GM21367 (cell line): ENCODE measurements at regions not wholly inside any gene's neighbourhood (a gene's known extent, or its start where the extent isn't known, plus 50 kb on each side); places are given as distances from the start of the nearest gene placed in this dataset.
A peak's percentile ranks its signal among the peaks of the same experiment; 100 is the strongest.
"Not testable (repeated sequence)": the region's sequence is repeated elsewhere in the genome, so short reads cannot be mapped to it uniquely, and the experiment has no call there.

Experiments
- ATAC-seq: cut with Tn5 transposase; IDR thresholded peaks from one replicate; pipeline ENCODE4 v1.9.1; 2021; ENCODE audit not compliant: unreplicated experiment

- ATAC-seq: no peak
Measured at GRCh38 chr11:106152013-106152412, 74.6 kb downstream of the AASDHPPT start.

- ATAC-seq: no peak
Measured at GRCh38 chr11:106152824-106153223, 75.4 kb downstream of the AASDHPPT start.

DNA sequence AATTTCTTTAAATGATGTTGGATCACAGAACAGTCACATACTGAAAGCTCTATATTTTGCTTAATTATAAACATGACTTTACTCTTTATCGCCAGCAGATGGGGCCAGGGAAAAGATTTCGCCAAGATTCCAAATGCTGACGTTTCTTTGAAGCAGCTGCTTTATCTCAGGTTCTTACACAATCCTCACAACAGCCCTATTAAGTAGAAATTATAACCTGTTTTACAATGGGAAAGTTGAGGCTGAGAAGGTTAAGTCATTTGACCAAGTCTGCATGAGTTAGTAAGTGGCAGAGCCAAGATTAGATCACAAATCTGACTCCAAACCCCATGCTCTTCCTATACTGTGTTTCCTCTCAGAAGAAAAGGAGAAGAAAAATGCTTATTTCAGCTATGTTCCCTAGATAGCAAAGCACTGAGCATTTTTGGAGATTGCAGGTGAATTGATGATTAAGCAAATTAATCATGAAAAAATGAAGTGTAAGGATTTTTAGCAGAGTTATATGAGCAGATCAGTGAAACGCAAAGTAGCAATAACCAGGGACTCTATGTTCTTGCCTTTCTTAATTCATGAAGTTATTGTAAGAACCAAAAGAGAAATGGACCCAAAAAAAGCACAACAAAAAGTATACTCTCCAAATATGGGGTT, 79.0 kb downstream of the AASDHPPT start:
- peak; percentile 65 for ATAC-seq

DNA sequence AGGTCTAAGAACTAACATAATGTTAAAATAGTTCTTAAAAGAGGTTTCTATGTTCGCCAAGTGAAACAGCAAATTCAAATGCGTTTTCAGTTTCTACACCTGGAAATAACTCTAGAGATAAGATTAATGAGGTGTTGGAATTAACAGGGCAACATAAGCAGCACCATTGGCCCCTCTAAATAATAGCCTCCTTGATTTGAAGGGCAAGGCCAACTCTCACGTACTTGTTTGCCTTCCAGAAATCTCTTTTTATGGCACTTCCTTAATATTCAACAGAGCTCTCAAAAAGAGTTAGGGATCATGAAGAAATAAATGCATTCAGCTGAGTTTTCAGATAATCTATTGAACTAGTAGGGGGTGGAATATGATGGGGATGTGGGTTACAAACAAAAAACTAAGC, 80.9 kb downstream of the AASDHPPT start:
- ATAC-seq: no peak

DNA sequence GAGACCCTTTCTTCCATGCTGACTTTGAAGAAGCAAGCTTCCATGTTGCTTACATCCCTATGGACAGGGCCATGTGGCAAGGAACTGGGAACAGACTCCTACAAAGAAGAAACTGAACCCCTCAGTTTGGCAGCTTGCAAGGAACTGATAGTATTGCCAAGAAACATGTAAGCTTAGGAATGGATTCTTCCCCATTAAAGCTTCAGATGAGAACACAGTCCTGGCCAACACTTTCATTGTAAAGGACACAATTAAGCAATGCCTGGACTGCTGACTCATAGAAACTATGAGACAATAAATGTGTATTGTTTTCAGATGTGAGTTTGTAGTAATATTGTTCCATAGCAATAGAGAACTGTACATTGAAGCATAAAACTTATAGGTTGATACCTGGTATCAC, 82.4 kb downstream of the AASDHPPT start:
- no peak for ATAC-seq

DNA sequence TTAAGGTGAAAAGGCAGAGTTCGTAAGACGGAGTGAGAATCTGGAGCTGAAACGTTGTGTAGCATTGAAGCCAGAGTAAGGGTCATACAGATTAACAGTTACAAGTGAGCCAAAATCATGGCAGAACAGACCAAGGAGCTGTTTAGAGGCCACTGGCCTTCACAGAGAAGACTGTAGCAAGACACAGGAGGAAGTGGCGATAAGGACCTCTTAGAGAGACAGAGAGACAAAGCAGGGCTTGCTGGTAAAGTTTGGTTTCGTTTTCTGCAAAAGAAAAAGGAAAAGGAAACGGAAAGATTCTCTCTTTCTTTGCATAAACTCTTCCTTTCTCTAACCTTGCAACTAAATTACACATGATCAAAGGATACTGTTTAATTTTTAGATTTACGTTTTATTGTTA, 83.0 kb downstream of the AASDHPPT start:
- no peak for ATAC-seq

DNA sequence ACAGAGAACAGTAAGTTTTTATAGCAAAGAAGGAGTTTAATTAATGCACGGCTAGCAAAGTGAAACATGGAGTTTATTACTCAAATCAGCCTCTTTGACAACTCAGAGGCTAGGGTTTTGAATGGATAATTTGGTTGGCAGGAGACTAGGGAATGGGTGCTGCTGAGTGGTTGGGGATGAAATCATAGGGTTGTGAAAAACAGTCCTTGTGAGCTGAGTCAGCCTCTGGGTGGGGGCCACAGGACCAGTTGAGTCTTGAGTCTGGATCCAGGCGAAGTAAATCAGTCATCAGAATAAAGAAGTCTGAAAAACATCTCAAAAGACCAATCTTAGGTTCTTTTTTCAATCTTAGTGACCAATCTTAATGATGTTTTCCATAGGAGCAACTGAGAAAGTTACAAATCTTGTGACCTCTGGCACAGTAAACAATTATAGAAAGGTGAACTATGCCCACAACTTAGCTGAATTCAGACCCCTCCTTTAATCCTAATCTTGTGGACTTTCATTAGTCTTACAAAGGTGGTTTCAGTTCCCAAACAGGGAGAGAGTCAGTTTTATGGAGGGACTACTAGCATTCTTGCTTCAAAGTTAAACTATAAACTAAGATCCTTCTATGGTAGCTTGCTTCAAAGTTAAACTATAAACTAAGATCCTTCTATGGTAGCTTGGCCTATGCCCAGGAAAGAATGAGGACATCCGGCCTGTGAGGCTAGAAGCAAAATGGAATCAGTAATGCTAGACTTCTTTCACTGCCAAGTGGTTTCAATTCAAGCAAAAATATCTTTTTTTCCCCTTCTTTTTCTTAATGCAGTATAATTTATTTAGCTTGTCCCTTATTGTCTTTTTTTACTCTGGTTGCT, 84.5 kb downstream of the AASDHPPT start:
- ATAC-seq: no peak

DNA sequence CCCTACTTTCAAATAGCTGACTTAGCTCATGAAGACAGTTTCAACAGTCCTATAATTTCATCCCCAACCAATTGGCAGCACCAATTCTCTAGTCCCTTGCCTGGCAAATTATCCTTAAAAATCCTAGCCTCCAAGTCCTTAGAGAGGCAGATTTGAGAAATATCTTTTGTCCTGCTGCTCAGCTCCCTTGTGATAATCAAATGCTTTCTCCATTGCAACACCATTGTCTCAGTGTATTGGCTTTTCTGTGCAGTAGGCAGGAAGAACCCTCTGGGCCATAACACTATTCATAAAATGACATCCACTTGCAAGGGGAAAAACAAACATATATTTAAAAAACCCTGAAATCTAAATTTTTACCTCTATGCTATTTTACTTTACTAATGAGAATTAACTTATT, 89.6 kb downstream of the AASDHPPT start:
- ATAC-seq: no peak

DNA sequence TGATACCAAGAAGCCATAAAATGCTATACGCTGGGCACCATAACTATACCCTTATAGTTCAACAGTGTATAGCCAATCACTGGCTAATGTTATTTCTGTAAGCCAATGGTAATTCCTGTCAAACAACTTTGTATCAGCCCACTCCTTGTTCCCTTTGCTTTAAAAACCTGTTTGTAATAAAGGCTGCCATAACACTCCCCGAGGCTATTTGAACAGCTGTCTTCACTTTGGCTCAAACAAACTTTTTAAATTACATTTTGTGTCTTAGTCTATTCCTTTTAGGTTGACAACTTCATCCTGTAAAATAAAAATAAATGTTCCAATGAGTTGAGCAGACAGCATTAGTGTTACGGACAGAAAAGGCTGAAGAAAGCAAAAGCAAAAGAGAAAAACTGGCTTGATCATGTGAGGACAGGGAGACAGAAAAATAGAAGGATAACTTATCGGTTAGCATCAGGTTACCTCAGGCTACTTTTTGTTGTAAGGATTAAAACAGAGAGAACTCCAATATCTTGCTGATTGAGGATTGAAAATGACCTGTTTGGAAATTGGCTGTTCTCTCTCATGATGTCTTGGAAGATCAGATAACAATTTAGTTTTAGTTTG, 95.0 kb downstream of the AASDHPPT start:
- no peak for ATAC-seq

GRCh38 chr11:106173291-106173690, 95.8 kb downstream of the AASDHPPT start:
- ATAC-seq: no peak

DNA sequence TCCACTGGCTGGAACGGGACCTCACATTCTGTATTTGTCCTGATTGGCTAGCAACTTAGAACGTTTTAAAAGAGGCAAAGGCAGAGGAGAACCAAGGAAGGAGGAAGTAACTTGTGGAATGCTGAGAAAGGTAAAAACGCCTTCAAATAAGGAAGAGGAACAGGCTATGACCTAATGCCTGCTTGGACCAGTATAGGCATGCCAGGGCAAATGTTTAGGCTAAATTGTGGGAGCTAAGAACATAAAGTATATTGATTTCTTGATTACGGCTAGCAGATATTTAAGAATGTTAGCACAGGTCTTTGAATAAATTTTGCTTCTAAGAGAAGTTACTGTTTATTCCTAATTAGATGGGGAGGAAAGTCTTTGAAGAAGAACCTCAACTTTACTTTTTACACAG, 96.5 kb downstream of the AASDHPPT start:
- not testable (repeated sequence) for ATAC-seq

- ATAC-seq: no peak
Measured at GRCh38 chr11:106176817-106177216, 99.4 kb downstream of the AASDHPPT start.

DNA sequence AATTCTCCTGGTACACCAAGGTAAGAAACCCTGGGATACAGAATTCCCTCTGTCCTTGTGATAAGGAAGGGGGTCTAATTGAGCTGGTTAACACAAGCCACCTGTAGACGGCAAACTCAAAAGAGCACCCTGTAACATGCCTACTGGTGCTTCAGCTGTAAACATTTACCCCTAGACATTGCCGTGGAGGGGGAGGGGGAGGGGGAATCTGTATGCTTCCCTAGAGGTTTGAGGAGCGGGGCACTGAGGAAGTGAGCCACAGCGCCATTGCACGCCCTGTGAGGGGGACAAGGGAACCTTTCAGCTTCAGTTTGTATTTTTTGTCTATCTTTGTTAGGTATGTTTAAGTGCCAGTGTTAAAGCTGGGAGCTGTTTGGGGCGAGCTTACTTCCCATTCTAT, 99.8 kb downstream of the AASDHPPT start:
- no peak for ATAC-seq

GRCh38 chr11:106178361-106178760, 100.9 kb downstream of the AASDHPPT start:
- ATAC-seq: no peak

GRCh38 chr11:106179048-106179447, 101.6 kb downstream of the AASDHPPT start:
- ATAC-seq: no peak

DNA sequence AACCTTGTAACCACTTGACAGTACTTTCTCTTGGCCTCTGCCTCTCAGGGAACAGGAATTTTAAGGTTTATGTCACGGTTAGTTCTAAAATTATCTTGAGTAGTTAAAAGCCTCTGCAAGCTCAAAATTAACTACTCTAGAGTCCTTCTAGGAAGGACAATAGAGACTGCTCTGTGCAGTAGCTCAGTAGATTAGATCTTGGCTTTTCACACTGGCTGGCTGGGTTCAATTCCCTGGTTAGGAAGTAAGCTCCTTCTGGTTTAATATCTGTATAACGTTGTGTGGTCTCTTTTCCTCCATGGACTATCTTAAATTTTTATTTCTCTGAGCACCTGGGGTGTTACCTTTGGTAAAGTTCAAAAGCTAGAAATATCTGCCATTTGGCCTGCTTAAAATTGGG, 109.2 kb downstream of the AASDHPPT start:
- ATAC-seq: no peak

GRCh38 chr11:106187860-106188456, 110.5 kb downstream of the AASDHPPT start:
- ATAC-seq: no peak

DNA sequence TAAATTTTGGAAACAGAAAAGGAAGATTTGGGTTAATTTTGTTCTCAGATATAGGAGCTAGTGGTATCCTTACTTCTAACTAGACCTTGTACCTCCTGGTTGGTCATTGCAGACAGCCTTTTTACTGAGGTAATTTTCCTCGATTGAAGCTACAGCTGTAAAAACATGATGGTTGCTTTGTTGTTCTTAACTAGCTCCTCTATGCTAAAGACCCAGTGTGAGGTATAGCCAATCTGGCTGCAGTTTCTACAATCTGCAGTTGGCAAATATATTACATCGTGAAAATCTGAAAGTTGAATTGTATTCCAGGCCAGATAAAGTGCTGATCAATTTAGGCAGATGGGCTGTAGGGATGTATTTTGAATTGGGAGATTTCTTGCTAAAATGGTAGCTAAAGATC, 116.5 kb downstream of the AASDHPPT start:
- ATAC-seq: no peak

DNA sequence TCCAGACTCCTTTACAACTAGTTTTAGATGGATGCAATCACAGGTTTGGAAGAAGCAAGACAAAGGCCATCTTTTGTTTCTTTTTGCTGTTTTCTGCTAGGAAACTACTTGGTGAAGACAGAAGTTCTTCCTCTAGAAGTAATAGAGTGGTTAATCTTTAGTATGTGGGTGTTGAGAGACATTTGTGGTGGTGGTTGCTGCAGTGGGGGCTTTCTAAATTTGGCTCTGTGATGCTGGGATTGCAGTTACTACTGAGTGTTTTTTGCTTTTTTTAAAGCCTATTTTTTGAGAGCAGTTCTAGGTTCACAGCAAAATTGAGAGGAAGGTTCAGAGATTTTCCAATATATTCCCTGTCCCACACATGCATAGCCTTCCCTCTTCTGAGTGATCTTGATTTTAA, 120.0 kb downstream of the AASDHPPT start:
- ATAC-seq: no peak

GRCh38 chr11:106202935-106203620, 125.6 kb downstream of the AASDHPPT start:
- ATAC-seq: no peak

GRCh38 chr11:106208760-106209159, 131.3 kb downstream of the AASDHPPT start:
- no peak for ATAC-seq
